K562 (cell line): ENCODE measurements at regions not wholly inside any gene's neighbourhood (a gene's known extent, or its start where the extent isn't known, plus 50 kb on each side); places are given as distances from the start of the nearest gene placed in this dataset.

Source experiments
- BMI1 ChIP-seq: fragments of 150-350 bp; IDR thresholded peaks from 2 replicates; pipeline ENCODE4 v1.6.1; 2014; ENCODE audit warnings: low read length
- CEBPB ChIP-seq: fragments of 450-650 bp; IDR thresholded peaks from 2 replicates; pipeline ENCODE4 v1.6.1; 2016; ENCODE audit warnings: missing genetic modification characterization, missing compliant biosample characterization
- CHD2 ChIP-seq: IDR thresholded peaks from 2 replicates; pipeline ENCODE4 v1.6.1; 2011; ENCODE audit warnings: low read depth, low read length
- L3MBTL2 ChIP-seq: fragments of 450-650 bp; IDR thresholded peaks from 2 replicates; pipeline ENCODE4 v1.6.1; 2016; ENCODE audit warnings: mild to moderate bottlenecking, moderate library complexity
- NFE2 ChIP-seq: IDR thresholded peaks from 2 replicates; pipeline ENCODE4 v1.6.1; 2014; ENCODE audit warnings: antibody characterized with exemption, low read depth
- POLR2A ChIP-seq: fragments of 450-650 bp; conservative IDR thresholded peaks from 2 replicates; pipeline ENCODE4 v1.6.1; 2016
- POLR2AphosphoS5 ChIP-seq: IDR thresholded peaks from 2 replicates; pipeline ENCODE4 v1.6.1; 2011; ENCODE audit warnings: mild to moderate bottlenecking, low read depth, low read length, moderate library complexity; ENCODE audit not compliant: control insufficient read depth, insufficient read depth
- SREBF1 ChIP-seq: fragments of 150-350 bp; IDR thresholded peaks from 2 replicates; pipeline ENCODE4 v1.6.1; 2014; ENCODE audit warnings: antibody characterized with exemption, low read depth, low read length, borderline replicate concordance
- SRSF9 ChIP-seq: fragments of 200-400 bp; formaldehyde crosslinking; IDR thresholded peaks from 2 replicates; pipeline ENCODE4 v1.6.1; 2017; ENCODE audit warnings: low read depth, low read length, borderline replicate concordance
- TF ChIP-seq, protein P1 (sequence below): sonication (generic); formaldehyde crosslinking; IDR thresholded peaks from 2 replicates; pipeline ENCODE4 v1.8.0; 2022; ENCODE audit warnings: missing genetic modification reagents, mild to moderate bottlenecking, borderline replicate concordance
- TF ChIP-seq, protein P2 (sequence below), 3 experiments: IDR thresholded peaks in 2 of 3; conservative IDR thresholded peaks in 1 of 3; 2 replicates each; pipeline ENCODE4 v1.5.1; 2011 to 2012; ENCODE audit warnings: low read length in 3 of 3, mild to moderate bottlenecking in 3 of 3, control low read depth in 2 of 3, improper control_type of control experiment in 1 of 3, inconsistent platforms in 1 of 3, low read depth in 1 of 3, mixed read lengths in 1 of 3, moderate library complexity in 1 of 3; ENCODE audit not compliant: insufficient read depth in 2 of 3
- TF ChIP-seq, protein P3 (sequence below), 2 experiments: fragments of 200-800 bp in 1 of 2; sonication (Bioruptor generic) in 1 of 2; sonication (generic) in 1 of 2; formaldehyde crosslinking in 1 of 2; IDR thresholded peaks in 1 of 2; conservative IDR thresholded peaks in 1 of 2; 2 replicates each; pipeline versions ENCODE4 v1.5.0 to v1.6.1; 2016 to 2020; ENCODE audit warnings: missing compliant biosample characterization in 1 of 2, missing genetic modification characterization in 1 of 2, missing genetic modification reagents in 1 of 2

DNA sequence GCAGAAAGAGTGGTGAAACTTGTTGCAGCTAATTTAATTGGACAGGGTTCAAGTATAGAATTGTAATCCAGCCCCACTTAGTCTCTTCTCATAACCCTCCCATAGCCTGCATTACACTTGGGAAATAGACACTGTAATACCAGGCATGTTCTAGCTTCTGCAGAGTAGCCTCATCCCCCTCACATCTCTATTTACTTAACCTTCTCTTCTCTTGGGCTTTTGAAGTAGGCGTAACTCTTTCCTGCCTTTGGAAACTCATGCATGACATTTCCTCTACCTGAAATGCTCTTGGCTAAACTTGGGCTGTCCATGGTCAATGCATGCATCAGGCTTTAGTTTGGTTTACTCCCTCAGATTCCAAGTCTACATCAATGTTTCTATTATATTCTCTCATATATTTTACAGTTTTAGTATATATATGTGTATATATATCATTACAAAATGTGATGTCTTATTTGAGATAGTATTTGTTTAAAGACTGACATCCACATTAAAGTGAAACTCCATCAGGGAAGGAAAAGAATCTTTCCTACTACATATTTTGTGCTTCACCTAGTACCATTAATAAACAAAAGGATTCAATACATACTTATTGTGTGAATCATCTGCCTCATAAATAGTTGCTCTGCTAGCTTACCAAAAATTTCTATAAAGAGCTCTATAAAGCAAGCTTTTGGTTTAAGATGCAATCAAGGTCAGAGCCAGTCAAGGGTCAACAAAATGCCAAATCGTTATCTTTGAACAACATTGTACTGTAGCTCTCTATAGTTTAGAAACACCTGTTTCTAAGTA, 1158.0 kb downstream of the MAT2B start:
- TF ChIP-seq, protein P1, sequence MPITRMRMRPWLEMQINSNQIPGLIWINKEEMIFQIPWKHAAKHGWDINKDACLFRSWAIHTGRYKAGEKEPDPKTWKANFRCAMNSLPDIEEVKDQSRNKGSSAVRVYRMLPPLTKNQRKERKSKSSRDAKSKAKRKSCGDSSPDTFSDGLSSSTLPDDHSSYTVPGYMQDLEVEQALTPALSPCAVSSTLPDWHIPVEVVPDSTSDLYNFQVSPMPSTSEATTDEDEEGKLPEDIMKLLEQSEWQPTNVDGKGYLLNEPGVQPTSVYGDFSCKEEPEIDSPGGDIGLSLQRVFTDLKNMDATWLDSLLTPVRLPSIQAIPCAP (CRISPR knock-in tag) = no peak
- TF ChIP-seq CHD2 (no peak), BMI1 (no peak), SRSF9 (no peak), POLR2A (no peak), L3MBTL2 (no peak), SREBF1 (no peak), CEBPB (tag) (no peak), POLR2AphosphoS5 (no peak), NFE2 (no peak)
- TF ChIP-seq, protein P2, sequence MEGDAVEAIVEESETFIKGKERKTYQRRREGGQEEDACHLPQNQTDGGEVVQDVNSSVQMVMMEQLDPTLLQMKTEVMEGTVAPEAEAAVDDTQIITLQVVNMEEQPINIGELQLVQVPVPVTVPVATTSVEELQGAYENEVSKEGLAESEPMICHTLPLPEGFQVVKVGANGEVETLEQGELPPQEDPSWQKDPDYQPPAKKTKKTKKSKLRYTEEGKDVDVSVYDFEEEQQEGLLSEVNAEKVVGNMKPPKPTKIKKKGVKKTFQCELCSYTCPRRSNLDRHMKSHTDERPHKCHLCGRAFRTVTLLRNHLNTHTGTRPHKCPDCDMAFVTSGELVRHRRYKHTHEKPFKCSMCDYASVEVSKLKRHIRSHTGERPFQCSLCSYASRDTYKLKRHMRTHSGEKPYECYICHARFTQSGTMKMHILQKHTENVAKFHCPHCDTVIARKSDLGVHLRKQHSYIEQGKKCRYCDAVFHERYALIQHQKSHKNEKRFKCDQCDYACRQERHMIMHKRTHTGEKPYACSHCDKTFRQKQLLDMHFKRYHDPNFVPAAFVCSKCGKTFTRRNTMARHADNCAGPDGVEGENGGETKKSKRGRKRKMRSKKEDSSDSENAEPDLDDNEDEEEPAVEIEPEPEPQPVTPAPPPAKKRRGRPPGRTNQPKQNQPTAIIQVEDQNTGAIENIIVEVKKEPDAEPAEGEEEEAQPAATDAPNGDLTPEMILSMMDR (IDR thresholded peaks at IDR 0.05 in 2 of 3, conservative IDR thresholded peaks at IDR 0.05 in 1 of 3; ENCODE audit: insufficient read depth in 2 of 3, low read depth in 1 of 3, low read length in 3 of 3) = no peak
- TF ChIP-seq, protein P3, sequence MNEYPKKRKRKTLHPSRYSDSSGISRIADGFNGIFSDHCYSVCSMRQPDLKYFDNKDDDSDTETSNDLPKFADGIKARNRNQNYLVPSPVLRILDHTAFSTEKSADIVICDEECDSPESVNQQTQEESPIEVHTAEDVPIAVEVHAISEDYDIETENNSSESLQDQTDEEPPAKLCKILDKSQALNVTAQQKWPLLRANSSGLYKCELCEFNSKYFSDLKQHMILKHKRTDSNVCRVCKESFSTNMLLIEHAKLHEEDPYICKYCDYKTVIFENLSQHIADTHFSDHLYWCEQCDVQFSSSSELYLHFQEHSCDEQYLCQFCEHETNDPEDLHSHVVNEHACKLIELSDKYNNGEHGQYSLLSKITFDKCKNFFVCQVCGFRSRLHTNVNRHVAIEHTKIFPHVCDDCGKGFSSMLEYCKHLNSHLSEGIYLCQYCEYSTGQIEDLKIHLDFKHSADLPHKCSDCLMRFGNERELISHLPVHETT (CRISPR knock-in tag; conservative IDR thresholded peaks at IDR 0.05 in 1 of 2, IDR thresholded peaks at IDR 0.05 in 1 of 2) = no peak
